ENCODE measurements at regions not wholly inside any gene's neighbourhood (a gene's known extent, or its start where the extent isn't known, plus 50 kb on each side); places are given as distances from the start of the nearest gene placed in this dataset.

GRCh38 chr10:43912469-43912868 lies 263.8 kb upstream of the ZNF32 start:
- Histone ChIP-seq H3K4me3 (ENCODE audit: low read depth in 2 of 2, low read length in 2 of 2) (no peak overlapping the region), H3K9me3 (ENCODE audit: control insufficient read depth, insufficient read depth, low read depth, low read length) (no peaks in the 10 kb centered on the region), H3K27me3 (ENCODE audit: control insufficient read depth, insufficient read depth, low read length) (no peaks in the 10 kb centered on the region), H3K27ac (ENCODE audit: low read length) (no peak overlapping the region), H3K4me1 (ENCODE audit: control insufficient read depth, insufficient read depth, low read length) (no peaks in the 10 kb centered on the region), H3K36me3 (ENCODE audit: control insufficient read depth, insufficient read depth, low read length) (no peaks in the 10 kb centered on the region)
- in situ Hi-C loops (cut with HindIII; ENCODE audit: low pct_unique_long_range_greater_than_20kb, low sequenced_read_pairs) (no loop called here), intact Hi-C loops (cut with micrococcal nuclease; ENCODE audit: unreplicated experiment) (no loop called here)
- ChIA-PET POLR2A (no interaction called here), CTCF (no interaction called here)
- DNase-seq (ENCODE audit: low read depth, low spot score) (no peak), ATAC-seq (no peak)
- no TSS peak for BruUV-seq (replicated peaks)
- TF ChIP-seq CTCF (IDR thresholded peaks at IDR 0.05) (no peak), REST (IDR thresholded peaks at IDR 0.05; ENCODE audit: insufficient read depth in 1 of 2, low read depth in 2 of 2, low read length in 1 of 2) (no peak)

- in situ Hi-C loops (cut with HindIII; ENCODE audit: low pct_unique_long_range_greater_than_20kb, low sequenced_read_pairs) (no loop called here), intact Hi-C loops (cut with micrococcal nuclease; ENCODE audit: unreplicated experiment) (no loop called here)
- CTCF ChIA-PET, result no interaction called here
- ATAC-seq (no peak), DNase-seq (ENCODE audit: low read depth, low spot score) (no peak)
- H3K4me1 ChIP-seq (ENCODE audit: control insufficient read depth, insufficient read depth, low read length), result no peaks in the 10 kb centered on the region
- no TSS peak for BruUV-seq (replicated peaks)
- H3K4me3 ChIP-seq (ENCODE audit: low read depth in 2 of 2, low read length in 2 of 2), result no peak overlapping the region
- no peaks in the 10 kb centered on the region for H3K36me3 ChIP-seq (ENCODE audit: control insufficient read depth, insufficient read depth, low read length)
- no peak overlapping the region for H3K27ac ChIP-seq (ENCODE audit: low read length)
- no peak for TF ChIP-seq CTCF (IDR thresholded peaks at IDR 0.05)
- no peak for TF ChIP-seq SIN3A (IDR thresholded peaks at IDR 0.05; ENCODE audit: borderline replicate concordance, insufficient read depth, low read depth, low read length)
- TF ChIP-seq TCF7L2 (IDR thresholded peaks at IDR 0.05; ENCODE audit: low read depth, low read length), result no peak
- TF ChIP-seq REST (IDR thresholded peaks at IDR 0.05; ENCODE audit: insufficient read depth in 1 of 2, low read depth in 2 of 2, low read length in 1 of 2), result no peak
- TF ChIP-seq POLR2AphosphoS5 (IDR thresholded peaks at IDR 0.05; ENCODE audit: low read depth, low read length), result no peak
- H3K9me3 ChIP-seq (ENCODE audit: control insufficient read depth, insufficient read depth, low read depth, low read length), result no peaks in the 10 kb centered on the region
- POLR2A ChIA-PET, result no interaction called here
- no peaks in the 10 kb centered on the region; the same call in 1 of the 2 replicates for H3K27me3 ChIP-seq (ENCODE audit: control insufficient read depth, insufficient read depth, low read length)
These were observed 257.8 kb upstream of the ZNF32 start for GRCh38 chr10:43906490-43906889.
